HG03439 (cell line): ENCODE measurements at regions not wholly inside any gene's neighbourhood (a gene's known extent, or its start where the extent isn't known, plus 50 kb on each side); places are given as distances from the start of the nearest gene placed in this dataset.

Experiments used
- ATAC-seq: cut with Tn5 transposase; IDR thresholded peaks from one replicate; pipeline ENCODE4 v1.9.1; 2021; ENCODE audit warnings: mild to moderate bottlenecking, moderate library complexity; ENCODE audit not compliant: unreplicated experiment

DNA sequence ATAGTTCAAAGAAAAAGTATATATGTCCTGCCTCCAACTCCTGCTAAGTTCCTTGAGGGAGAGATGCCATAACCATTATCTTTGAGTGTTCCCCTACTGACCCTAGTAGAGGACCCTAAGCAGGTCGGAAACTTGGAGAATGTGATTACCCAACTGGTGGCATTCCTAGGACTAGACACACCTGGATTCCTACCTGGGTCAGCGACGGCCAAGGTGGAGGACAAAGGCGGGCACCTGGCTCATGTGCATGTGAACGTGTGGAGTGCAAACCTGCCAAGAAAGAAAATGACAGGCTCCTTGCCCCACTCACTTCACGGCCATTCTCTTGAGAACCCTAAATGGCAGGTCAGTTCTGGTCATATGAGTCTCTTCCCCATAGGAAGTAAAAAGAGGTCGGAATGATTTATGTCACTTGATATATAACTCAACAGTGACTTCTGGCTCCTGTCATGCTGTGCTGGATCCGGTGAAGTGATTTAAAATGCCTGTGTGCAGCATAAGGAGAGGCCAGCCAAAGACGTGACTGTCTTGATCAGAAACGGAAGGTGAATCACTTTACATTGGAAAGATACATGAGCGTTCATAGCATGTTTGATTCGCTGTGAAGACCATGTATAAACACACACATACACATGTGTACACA is 371.6 kb downstream of the EIPR1 start:
- ATAC-seq, result no peak

DNA sequence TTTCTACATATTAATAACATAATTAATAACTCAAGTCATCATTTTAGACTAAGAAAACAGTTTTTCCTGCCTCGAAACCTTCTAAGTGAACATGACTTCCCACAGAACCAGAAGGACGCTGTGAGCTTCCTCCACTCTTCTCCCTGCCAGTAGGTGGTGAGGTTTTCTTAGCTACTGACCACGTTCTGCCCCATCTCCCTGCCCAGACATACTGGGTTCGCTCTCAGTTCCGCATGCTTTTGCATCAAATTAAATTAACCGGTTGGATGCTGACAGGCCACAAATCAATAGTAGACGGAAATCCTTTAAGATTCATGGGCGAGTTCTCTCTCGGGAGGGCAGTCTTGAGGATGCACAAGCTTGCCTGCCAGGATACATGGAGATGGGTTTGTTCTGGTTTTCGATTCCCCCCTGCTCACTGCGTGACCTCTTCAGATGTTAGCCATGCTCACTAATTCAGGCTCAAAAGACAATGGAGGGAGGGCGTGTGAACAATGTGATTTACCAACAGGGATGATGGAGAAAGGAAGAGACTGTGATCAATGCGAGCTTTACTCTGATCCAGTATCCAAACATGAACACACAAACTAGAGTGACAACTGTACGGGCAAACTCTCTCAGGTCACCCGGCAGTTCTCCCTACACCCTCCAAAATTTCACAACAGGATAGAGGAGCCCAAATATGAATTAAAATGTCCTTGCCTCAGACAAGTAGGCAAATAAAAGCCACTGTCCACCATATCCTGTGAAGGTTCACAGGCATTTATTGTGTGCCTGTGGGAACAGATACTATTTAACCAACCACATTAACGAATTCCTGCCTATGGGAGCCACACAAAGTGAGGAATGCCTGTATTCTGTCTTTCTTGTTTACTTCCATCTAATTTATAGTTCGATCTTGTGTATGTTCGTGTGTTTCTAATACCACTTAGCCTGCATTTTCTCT is 375.7 kb downstream of the EIPR1 start:
- ATAC-seq, result no peak

- ATAC-seq, result no peak
Measured at GRCh38 chr2:3000968-3001367, 376.6 kb downstream of the EIPR1 start.

- ATAC-seq, result no peak
Measured at GRCh38 chr2:3000125-3000524, 377.5 kb downstream of the EIPR1 start.

GRCh38 chr2:2998971-2999370 is 378.6 kb downstream of the EIPR1 start:
- no peak for ATAC-seq

DNA sequence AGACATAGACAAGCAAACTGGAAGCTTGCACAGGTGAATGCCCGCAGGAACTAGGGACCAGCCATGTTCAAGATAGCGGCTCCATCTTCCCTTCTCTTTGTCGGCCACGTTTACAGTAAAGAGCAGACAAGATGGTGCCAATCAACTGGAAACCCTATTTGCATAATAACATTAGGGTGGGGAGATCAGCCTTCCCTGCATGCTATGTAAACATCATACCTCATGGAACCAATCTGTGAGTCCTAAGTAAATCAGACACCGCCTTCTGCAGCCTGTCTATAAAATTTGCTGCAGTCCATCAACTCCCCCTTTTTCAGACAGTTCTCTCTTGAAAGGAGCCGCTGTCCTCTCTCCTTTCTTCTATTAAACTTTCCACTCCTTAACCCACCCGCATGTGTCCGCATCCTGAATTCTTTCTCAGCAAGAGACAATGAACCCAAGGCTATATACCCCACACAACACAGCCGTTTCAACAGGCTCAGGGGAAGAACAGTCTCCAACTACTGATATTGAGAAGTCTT is 384.4 kb downstream of the EIPR1 start:
- no peak for ATAC-seq

- no peak for ATAC-seq
Measured at GRCh38 chr2:2992634-2993033, 385.0 kb downstream of the EIPR1 start.

DNA sequence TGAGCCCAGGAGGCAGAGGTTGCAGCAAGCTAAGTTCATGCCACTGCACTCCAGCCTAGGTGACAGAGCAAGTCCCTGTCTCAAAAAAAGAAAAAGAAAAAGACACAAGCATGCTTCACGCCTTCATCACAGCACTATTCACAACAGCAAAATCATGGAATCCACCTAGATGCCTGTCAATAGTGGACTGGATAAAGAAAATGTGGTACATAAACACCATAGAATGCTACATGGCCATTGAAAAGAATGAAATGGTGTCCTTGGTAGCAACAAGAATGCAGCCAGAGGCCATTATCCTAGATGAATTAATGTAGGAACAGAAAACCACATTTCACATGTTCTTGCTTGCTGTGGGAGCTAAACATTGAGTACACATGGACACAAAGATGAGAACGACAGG is 392.6 kb downstream of the EIPR1 start:
- no peak for ATAC-seq

DNA sequence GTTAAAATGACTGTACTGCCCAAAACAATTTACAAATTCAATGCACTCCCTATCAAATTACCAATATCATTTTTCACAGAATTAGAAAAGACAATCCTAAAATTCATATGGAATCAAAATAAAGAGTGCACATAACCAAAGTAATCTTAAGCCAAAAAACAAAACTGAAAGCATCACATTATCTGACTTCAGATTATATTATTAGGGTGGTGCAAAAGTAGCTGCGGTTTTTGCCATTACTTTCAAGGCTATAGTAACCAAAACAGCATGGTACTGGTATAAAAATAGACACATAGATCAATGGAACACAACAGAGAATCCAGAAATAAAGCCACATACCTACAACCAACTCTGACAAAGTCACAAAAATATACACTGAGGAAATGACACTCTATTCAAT is 396.6 kb downstream of the EIPR1 start:
- no peak for ATAC-seq

GRCh38 chr2:2974982-2975381 is 402.6 kb downstream of the EIPR1 start:
- no peak for ATAC-seq

GRCh38 chr2:2960441-2961133 is 417.0 kb downstream of the EIPR1 start:
- no peak for ATAC-seq

DNA sequence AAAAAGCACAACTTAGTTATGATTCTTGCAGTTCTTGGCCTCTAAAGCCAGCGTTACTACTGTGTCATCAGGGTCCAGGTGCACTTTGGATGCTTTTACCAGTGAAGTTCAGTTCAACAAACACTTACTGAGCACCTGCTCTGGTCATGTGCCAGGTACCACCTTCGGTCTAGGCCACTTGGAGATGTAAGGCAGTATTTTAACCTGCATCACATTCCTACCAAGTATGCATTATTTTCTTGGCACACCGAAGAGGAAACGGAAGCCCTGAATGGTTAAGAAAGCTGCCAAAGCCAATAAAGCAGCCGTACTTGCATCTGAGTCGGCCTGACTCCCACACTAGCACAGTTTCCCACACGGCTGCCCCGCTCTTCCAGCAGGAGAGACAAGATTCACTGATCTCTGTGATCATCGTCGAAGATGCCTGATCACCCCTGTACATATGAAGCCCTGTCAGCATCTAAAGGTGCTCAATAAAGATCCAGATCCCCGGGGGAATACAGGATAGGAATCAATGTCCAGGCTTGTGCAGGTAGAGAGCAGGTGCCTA is 427.1 kb downstream of the EIPR1 start:
- no peak for ATAC-seq

DNA sequence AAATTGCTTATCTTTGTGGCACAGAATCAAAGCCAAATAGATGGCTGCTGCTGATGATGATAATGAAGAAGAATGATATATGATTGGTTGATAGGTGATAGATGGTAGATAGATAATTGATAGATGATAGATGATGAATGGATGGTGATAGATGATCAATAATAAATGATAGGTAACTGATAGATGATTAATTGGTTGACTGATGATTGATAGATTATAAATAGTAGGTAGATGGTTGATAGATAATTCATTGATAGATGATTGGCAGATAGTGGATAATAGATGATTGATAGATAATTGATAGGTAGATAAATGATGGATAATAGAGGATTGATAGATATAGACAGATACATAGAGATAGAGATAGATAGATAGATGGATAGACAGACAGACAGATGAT is 430.2 kb downstream of the EIPR1 start:
- ATAC-seq, result no peak

DNA sequence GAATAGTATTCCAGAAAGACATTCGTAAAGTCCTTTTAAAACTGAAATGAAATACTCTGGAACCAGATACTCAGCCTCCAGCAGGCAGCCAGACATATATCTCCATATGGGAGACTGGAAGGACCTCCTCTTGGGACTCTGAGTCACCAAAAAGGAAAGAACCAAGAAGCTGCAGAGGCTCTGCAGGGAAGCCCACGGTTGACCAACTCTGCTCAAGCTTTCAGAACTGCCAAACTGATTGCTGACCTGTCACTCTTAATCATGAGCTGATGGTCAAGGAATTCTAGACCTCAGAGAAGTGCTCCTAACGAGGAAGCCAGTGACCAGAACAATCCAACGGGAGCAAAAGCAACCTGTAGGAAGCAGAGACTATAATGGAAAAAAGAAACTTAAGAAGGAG is 434.7 kb downstream of the EIPR1 start:
- ATAC-seq, result no peak

GRCh38 chr2:2942225-2942624 is 435.4 kb downstream of the EIPR1 start:
- ATAC-seq, result no peak

GRCh38 chr2:2941205-2941604 is 436.4 kb downstream of the EIPR1 start:
- no peak for ATAC-seq

DNA sequence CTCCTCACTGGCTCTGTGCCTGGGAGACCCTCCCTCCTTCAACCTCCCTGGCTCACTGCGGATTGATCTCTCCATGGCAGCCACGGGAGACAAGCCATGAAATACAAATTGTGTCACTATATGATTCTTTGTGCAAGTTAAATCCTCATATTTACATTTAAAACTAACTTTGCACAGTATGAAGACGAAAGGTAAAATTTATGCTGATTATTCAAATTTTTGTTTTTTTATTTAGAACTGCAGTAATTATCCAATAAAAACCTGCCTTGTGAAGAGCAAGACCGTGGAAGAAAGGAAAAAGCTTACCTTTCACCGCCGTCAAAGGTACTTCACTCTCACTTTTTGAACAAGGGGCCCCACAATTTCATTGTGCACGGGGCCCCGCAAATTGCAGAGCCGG is 436.9 kb downstream of the EIPR1 start:
- ATAC-seq, result no peak

- no peak for ATAC-seq
Measured at GRCh38 chr2:2940061-2940460, 437.6 kb downstream of the EIPR1 start.

DNA sequence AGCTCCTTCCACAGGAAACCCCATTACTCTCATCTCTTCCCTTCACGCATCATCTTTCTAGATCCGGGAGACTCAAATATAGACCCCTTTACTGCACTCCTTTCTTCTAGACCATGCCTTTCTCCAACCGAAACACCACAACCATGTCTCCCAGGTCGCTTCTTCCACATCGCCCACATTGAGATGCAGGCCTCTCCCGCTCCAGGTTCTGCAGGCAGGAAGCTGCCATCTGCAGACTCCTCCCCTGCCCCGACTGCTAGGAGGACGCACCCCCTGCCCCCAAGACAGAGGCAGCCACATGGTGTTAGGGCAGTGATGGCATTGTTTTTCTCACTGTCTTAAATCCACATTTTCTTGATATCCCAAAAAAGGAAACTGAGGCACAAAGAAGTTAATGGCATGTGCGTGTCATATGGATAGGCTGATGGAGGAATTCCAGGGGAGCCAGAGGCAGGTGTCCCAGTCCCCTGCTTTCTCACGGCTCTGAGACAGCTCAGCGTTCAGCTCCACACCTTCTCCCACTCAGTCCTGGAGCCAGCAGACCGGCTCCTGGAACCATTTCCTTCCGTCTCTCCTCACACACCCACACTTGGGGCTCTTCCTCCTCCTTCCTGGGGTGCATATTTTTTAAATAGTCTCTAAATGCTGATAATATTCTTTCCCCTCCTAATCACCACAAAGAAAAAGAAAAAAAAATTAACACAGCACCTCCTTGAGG is 438.4 kb downstream of the EIPR1 start:
- ATAC-seq, result no peak

DNA sequence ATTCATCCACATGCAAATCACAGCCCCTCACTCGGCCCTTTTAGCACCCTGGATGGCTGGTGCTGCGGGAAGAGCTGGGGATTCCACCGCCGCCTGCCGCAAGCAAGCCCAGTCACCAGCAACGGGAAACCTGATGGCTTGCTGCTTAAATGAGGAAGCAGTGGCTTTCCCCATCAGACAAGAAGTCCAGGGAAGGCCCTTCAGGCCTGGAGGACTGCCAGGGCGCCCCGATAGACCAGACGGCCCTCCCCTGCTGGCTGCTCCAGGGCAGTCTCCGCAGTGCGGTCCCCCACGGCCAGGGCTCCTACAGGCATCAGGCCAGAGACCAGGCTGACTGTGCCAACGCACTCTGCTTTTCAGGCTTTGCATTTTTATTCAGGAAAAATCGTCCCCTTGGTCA is 439.1 kb downstream of the EIPR1 start:
- no peak for ATAC-seq
